SK-N-SH (cell line): ENCODE measurements at regions not wholly inside any gene's neighbourhood (a gene's known extent, or its start where the extent isn't known, plus 50 kb on each side); places are given as distances from the start of the nearest gene placed in this dataset.

Experiments used
- CTCF ChIA-PET: fragments of 300-600, 350-600 bp; formaldehyde crosslinking; extraction: SDS; loops from one replicate; lab custom pipeline; 2021; lab: Yijun Ruan, JAX
- POLR2A ChIA-PET: fragments of 350-600 bp; sonication (Branson Sonifier 250); formaldehyde crosslinking; extraction: SDS; loops from one replicate; lab custom pipeline; 2020; ENCODE audit warnings: antibody characterized with exemption, inconsistent platforms; lab: Yijun Ruan, JAX
- DNase-seq: peaks from one replicate; pipeline ENCODE4 v3.0.0; 2012
- H2AFZ ChIP-seq: fragments of 200-600 bp; sonication (generic); 2 replicates; pipeline ENCODE4 v1.8.1; 2016; ENCODE audit warnings: antibody characterized with exemption, mild to moderate bottlenecking, low read depth
- H3F3A ChIP-seq: fragments of 200-600 bp; sonication (generic); replicated peaks from 2 replicates; pipeline ENCODE3; 2016; ENCODE audit warnings: antibody characterized with exemption, mild to moderate bottlenecking; ENCODE audit not compliant: insufficient read depth
- H3K27ac ChIP-seq, 2 experiments: fragments of 200-500 bp in 1 of 2; fragments of 200-600 bp in 1 of 2; sonication (Bioruptor generic) in 1 of 2; sonication (generic), shearing (Covaris generic) in 1 of 2; 2 replicates each; pipeline versions ENCODE4 v1.5.1 to v1.6.1; 2014 to 2016; ENCODE audit warnings: low read depth in 2 of 2, inconsistent platforms in 1 of 2, low read length in 1 of 2, mild to moderate bottlenecking in 1 of 2, mixed read lengths in 1 of 2
- H3K27me3 ChIP-seq: fragments of 200-600 bp; sonication (generic), shearing (Covaris generic); 2 replicates; pipeline ENCODE4 v1.6.1; 2016; ENCODE audit warnings: mixed run types; ENCODE audit not compliant: insufficient read depth
- H3K36me3 ChIP-seq, 2 experiments: fragments of 200-500 bp in 1 of 2; fragments of 200-600 bp in 1 of 2; sonication (Bioruptor generic) in 1 of 2; sonication (generic) in 1 of 2; replicated peaks in 1 of 2; 2 replicates each; pipeline versions ENCODE3 to v1.5.1; 2014 to 2016; ENCODE audit warnings: low read length in 1 of 2, mild to moderate bottlenecking in 1 of 2; ENCODE audit not compliant: insufficient read depth in 2 of 2, control insufficient read depth in 1 of 2
- H3K4me1 ChIP-seq, 2 experiments: fragments of 200-500 bp in 1 of 2; fragments of 200-600 bp in 1 of 2; sonication (Bioruptor generic) in 1 of 2; sonication (generic), shearing (Covaris generic) in 1 of 2; 2 replicates each; pipeline versions ENCODE4 v1.5.1 to v1.6.1; 2014 to 2016; ENCODE audit warnings: low read depth in 1 of 2, low read length in 1 of 2, mixed run types in 1 of 2; ENCODE audit not compliant: insufficient read depth in 2 of 2, control insufficient read depth in 1 of 2
- H3K4me2 ChIP-seq: fragments of 200-600 bp; sonication (generic), shearing (Covaris generic); 2 replicates; pipeline ENCODE4 v1.6.1; 2017; ENCODE audit warnings: mixed run types
- H3K4me3 ChIP-seq, 2 experiments: fragments of 200-500 bp in 1 of 2; fragments of 200-600 bp in 1 of 2; sonication (Bioruptor generic) in 1 of 2; sonication (generic), shearing (Covaris generic) in 1 of 2; 2 replicates each; pipeline versions ENCODE4 v1.5.1 to v1.8.1; 2014 to 2016; ENCODE audit warnings: low read depth in 2 of 2, inconsistent platforms in 1 of 2, low read length in 1 of 2, mild to moderate bottlenecking in 1 of 2, mixed read lengths in 1 of 2, moderate library complexity in 1 of 2
- H3K79me2 ChIP-seq: fragments of 200-600 bp; sonication (generic); 2 replicates; pipeline ENCODE4 v1.8.1; 2017; ENCODE audit warnings: mild to moderate bottlenecking; ENCODE audit not compliant: insufficient read depth
- H3K9ac ChIP-seq: fragments of 200-600 bp; sonication (generic); 2 replicates; pipeline ENCODE4 v1.6.1; 2017; ENCODE audit warnings: mixed run types
- H3K9me2 ChIP-seq: fragments of 200-600 bp; sonication (generic); 2 replicates; pipeline ENCODE4 v1.6.1; 2017; ENCODE audit warnings: mixed run types
- H3K9me3 ChIP-seq: fragments of 200-600 bp; sonication (generic); 2 replicates; pipeline ENCODE4 v1.6.1; 2017; ENCODE audit warnings: mixed run types, mild to moderate bottlenecking, moderate library complexity
- H4K20me1 ChIP-seq: fragments of 200-600 bp; sonication (generic); 2 replicates; pipeline ENCODE4 v1.6.1; 2017; ENCODE audit warnings: mild to moderate bottlenecking, mixed run types; ENCODE audit not compliant: insufficient read depth
- CHD2 ChIP-seq: fragments of 150-350 bp; IDR thresholded peaks from 2 replicates; pipeline ENCODE4 v1.6.1; 2018; ENCODE audit warnings: low read length; ENCODE audit not compliant: partially characterized antibody
- ELF1 ChIP-seq: IDR thresholded peaks from 2 replicates; pipeline ENCODE4 v1.4.0; 2012
- FOSL2 ChIP-seq: IDR thresholded peaks from 2 replicates; pipeline ENCODE4 v1.4.0; 2012; ENCODE audit warnings: low read depth, mild to moderate bottlenecking, moderate library complexity, borderline replicate concordance
- FOXM1 ChIP-seq: IDR thresholded peaks from 2 replicates; pipeline ENCODE4 v1.4.0; 2012; ENCODE audit warnings: low read depth, mild to moderate bottlenecking
- GABPA ChIP-seq: IDR thresholded peaks from 2 replicates; pipeline ENCODE4 v1.4.0; 2012; ENCODE audit warnings: low read depth, mild to moderate bottlenecking
- MAX ChIP-seq: IDR thresholded peaks from 2 replicates; pipeline ENCODE4 v1.4.0; 2012; ENCODE audit warnings: low read depth
- NFIC ChIP-seq: IDR thresholded peaks from 2 replicates; pipeline ENCODE4 v1.4.0; 2012; ENCODE audit warnings: borderline replicate concordance
- PBX3 ChIP-seq: IDR thresholded peaks from 2 replicates; pipeline ENCODE4; 2012
- RAD21 ChIP-seq: IDR thresholded peaks from 2 replicates; pipeline ENCODE4 v1.6.1; 2012; ENCODE audit warnings: mild to moderate bottlenecking, low read length
- REST ChIP-seq: IDR thresholded peaks from 2 replicates; pipeline ENCODE4 v1.6.1; 2012; ENCODE audit warnings: mild to moderate bottlenecking, low read depth, low read length, moderate library complexity
- RFX5 ChIP-seq: IDR thresholded peaks from 2 replicates; pipeline ENCODE4 v1.6.1; 2012; ENCODE audit warnings: mild to moderate bottlenecking, improper control_type of control experiment, low read length
- TAF1 ChIP-seq: IDR thresholded peaks from 2 replicates; pipeline ENCODE4 v1.6.1; 2012; ENCODE audit warnings: low read depth, mild to moderate bottlenecking, low read length, moderate library complexity, borderline replicate concordance
- TCF12 ChIP-seq: IDR thresholded peaks from 2 replicates; pipeline ENCODE4 v1.4.0; 2012
- TEAD4 ChIP-seq: IDR thresholded peaks from 2 replicates; pipeline ENCODE4 v1.4.0; 2012; ENCODE audit warnings: mild to moderate bottlenecking, borderline replicate concordance; ENCODE audit not compliant: insufficient read depth
- USF2 ChIP-seq: fragments of 150-350 bp; IDR thresholded peaks from 2 replicates; pipeline ENCODE4 v1.6.1; 2017; ENCODE audit warnings: antibody characterized with exemption, low read length, low read depth, borderline replicate concordance
- WGBS: methylation state at CpG from one replicate; pipeline ENCODE4 v1.1.6; 2017; ENCODE audit warnings: low lambda C conversion rate; 5-methylcytosine and 5-hydroxymethylcytosine counted together
- TF ChIP-seq, protein P1 (sequence below): fragments of 150-350 bp; IDR thresholded peaks from 2 replicates; pipeline ENCODE4 v1.6.1; 2016; ENCODE audit warnings: mild to moderate bottlenecking, low read depth, low read length

DNA sequence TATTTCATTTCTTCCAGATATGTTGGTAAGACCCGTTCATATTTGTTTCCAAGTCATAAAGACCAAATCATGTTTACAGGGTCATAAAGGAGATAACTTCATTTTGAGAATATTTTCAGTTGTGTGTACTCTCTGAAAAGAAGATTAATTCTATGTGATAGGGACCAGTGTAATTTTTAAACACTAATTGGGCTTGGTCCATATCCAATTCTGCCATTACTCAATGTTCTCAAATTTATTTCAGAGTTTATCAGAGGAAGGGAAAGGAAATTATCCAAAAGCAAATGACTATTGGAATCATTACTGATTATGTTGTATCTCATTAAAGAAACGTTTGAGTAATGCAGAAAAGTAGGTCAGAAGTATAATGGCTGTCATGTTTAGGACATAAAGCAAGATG, 126.8 kb upstream of the DCN start:
- no peaks in the 10 kb centered on the region for H3F3A ChIP-seq
- TF ChIP-seq TCF12 (no peak), GABPA (no peak), USF2 (no peak), FOXM1 (no peak), TAF1 (no peak), RAD21 (no peak), CHD2 (no peak), TEAD4 (no peak), REST (no peak), NFIC (no peak), FOSL2 (no peak), ELF1 (no peak), RFX5 (no peak), PBX3 (no peak), MAX (no peak)
- TF ChIP-seq, protein P1, sequence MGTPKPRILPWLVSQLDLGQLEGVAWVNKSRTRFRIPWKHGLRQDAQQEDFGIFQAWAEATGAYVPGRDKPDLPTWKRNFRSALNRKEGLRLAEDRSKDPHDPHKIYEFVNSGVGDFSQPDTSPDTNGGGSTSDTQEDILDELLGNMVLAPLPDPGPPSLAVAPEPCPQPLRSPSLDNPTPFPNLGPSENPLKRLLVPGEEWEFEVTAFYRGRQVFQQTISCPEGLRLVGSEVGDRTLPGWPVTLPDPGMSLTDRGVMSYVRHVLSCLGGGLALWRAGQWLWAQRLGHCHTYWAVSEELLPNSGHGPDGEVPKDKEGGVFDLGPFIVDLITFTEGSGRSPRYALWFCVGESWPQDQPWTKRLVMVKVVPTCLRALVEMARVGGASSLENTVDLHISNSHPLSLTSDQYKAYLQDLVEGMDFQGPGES = no peak
- DNase-seq = no peak
- no peak overlapping the region for H3K27ac ChIP-seq
- no peak overlapping the region for H3K9ac ChIP-seq
- H3K36me3 ChIP-seq = no peaks in the 10 kb centered on the region
- no peaks in the 10 kb centered on the region for H3K9me3 ChIP-seq
- H4K20me1 ChIP-seq = no peaks in the 10 kb centered on the region
- WGBS = 7% methylated on average over 2 of the region's 2 CpGs
- H3K79me2 ChIP-seq = no peaks in the 10 kb centered on the region
- no peak overlapping the region for H3K4me2 ChIP-seq
- H3K4me1 ChIP-seq = no peaks in the 10 kb centered on the region
- CTCF ChIA-PET = no interaction called here
- 0 out of 2 replicates have a peak overlapping the region, but pooled peaks have one; percentile 12 for H2AFZ ChIP-seq
- no peaks in the 10 kb centered on the region for H3K27me3 ChIP-seq
- H3K4me3 ChIP-seq = no peak overlapping the region
- no peaks in the 10 kb centered on the region for H3K9me2 ChIP-seq
- POLR2A ChIA-PET = no interaction called here
